Loucy (cell line): ENCODE measurements at regions not wholly inside any gene's neighbourhood (a gene's known extent, or its start where the extent isn't known, plus 50 kb on each side); places are given as distances from the start of the nearest gene placed in this dataset.

ENCODE experiments used
- H2AFZ ChIP-seq: fragments of 200-600 bp; sonication (generic); 2 replicates; pipeline ENCODE4 v1.6.0; 2016; ENCODE audit warnings: antibody characterized with exemption, mild to moderate bottlenecking, low read length, moderate library complexity
- H3F3A ChIP-seq: fragments of 200-600 bp; 2 replicates; pipeline ENCODE4 v1.6.0; 2016; ENCODE audit warnings: antibody characterized with exemption, low read depth, mild to moderate bottlenecking
- H3K27me3 ChIP-seq: fragments of 200-600 bp; sonication (generic); 2 replicates; pipeline ENCODE4 v1.6.1; 2014; ENCODE audit warnings: low read length, mild to moderate bottlenecking; ENCODE audit not compliant: insufficient read depth, poor library complexity, severe bottlenecking
- H3K36me3 ChIP-seq: fragments of 200-600 bp; sonication (generic); 2 replicates; pipeline ENCODE4 v1.6.1; 2016; ENCODE audit warnings: low read length; ENCODE audit not compliant: insufficient read depth
- H3K4me1 ChIP-seq: fragments of 200-600 bp; sonication (generic); 2 replicates; pipeline ENCODE4 v1.5.1; 2014; ENCODE audit warnings: low read length, mild to moderate bottlenecking; ENCODE audit not compliant: insufficient read depth, poor library complexity, severe bottlenecking
- H3K4me2 ChIP-seq: fragments of 200-600 bp; sonication (generic); 2 replicates; pipeline ENCODE4 v1.6.0; 2014; ENCODE audit warnings: antibody characterized with exemption, low read length, low read depth, mild to moderate bottlenecking; ENCODE audit not compliant: poor library complexity, severe bottlenecking
- H3K4me3 ChIP-seq: fragments of 200-600 bp; sonication (generic); 2 replicates; pipeline ENCODE4 v1.5.1; 2014; ENCODE audit warnings: low read length, mild to moderate bottlenecking, mixed read lengths; ENCODE audit not compliant: poor library complexity, severe bottlenecking
- H3K79me2 ChIP-seq: fragments of 200-600 bp; sonication (generic); 2 replicates; pipeline ENCODE4 v1.6.1; 2014; ENCODE audit warnings: low read length; ENCODE audit not compliant: insufficient read depth
- H3K9ac ChIP-seq: fragments of 200-600 bp; sonication (generic); 2 replicates; pipeline ENCODE4 v1.6.0; 2014; ENCODE audit warnings: mild to moderate bottlenecking, low read depth, low read length, moderate library complexity; ENCODE audit not compliant: poor library complexity, severe bottlenecking
- H3K9me2 ChIP-seq: fragments of 200-600 bp; sonication (generic); replicated peaks from 2 replicates; pipeline ENCODE4 v1.6.1; 2016; ENCODE audit warnings: low read depth, low read length, mixed read lengths
- H3K9me3 ChIP-seq: fragments of 200-600 bp; sonication (generic); 2 replicates; pipeline ENCODE4 v1.6.1; 2014; ENCODE audit warnings: mild to moderate bottlenecking, antibody characterized with exemption, low read length, low read depth; ENCODE audit not compliant: insufficient read depth
- H4K20me1 ChIP-seq: fragments of 200-600 bp; sonication (generic); 2 replicates; pipeline ENCODE4 v1.6.0; 2014; ENCODE audit warnings: antibody characterized with exemption, low read length, mild to moderate bottlenecking; ENCODE audit not compliant: insufficient read depth, poor library complexity, severe bottlenecking
- CTCF ChIP-seq: fragments of 200-600 bp; sonication (generic); conservative IDR thresholded peaks from 2 replicates; pipeline ENCODE4 v1.5.1; 2014; ENCODE audit warnings: mild to moderate bottlenecking, antibody characterized with exemption, low read length
- EZH2phosphoT487 ChIP-seq: fragments of 200-600 bp; IDR thresholded peaks from 2 replicates; pipeline ENCODE4 v1.6.1; 2018; ENCODE audit warnings: antibody characterized with exemption, mild to moderate bottlenecking, moderate library complexity, borderline replicate concordance

GRCh38 chr11:96713301-96713700 lies 323.5 kb downstream of the JRKL start:
- Histone ChIP-seq H3K4me3 (no peak overlapping the region), H3K9me2 (no peaks in the 10 kb centered on the region), H3K9ac (no peak overlapping the region), H3K4me1 (no peaks in the 10 kb centered on the region), H4K20me1 (no peaks in the 10 kb centered on the region), H2AFZ (no peak overlapping the region), H3K9me3 (no peaks in the 10 kb centered on the region), H3K36me3 (no peaks in the 10 kb centered on the region), H3K27me3 (no peaks in the 10 kb centered on the region), H3F3A (no peaks in the 10 kb centered on the region), H3K79me2 (no peaks in the 10 kb centered on the region), H3K4me2 (no peak overlapping the region)
- TF ChIP-seq CTCF (no peak), EZH2phosphoT487 (no peak)

DNA sequence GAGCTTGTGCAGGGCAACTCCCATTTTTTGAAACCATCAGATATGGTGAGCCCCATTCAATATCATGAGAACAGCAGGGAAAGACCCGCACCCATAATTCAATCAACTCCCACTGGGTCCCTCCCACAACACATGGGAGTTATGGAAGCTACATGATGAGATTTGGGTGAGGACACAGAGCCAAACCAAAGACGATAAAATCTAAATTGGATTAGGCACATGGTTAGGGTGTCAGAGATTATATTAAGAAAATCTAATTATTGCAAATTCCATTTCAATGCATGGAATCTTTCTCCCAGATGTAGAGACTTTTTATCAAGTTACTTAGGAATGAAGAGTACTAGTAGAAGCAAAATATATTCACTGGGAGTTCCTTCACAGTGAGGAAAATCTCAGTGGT lies 324.9 kb downstream of the JRKL start:
- Histone ChIP-seq H3K79me2 (no peaks in the 10 kb centered on the region), H4K20me1 (no peaks in the 10 kb centered on the region), H3K9ac (no peak overlapping the region), H2AFZ (no peak overlapping the region), H3K4me1 (no peaks in the 10 kb centered on the region), H3K4me2 (no peak overlapping the region), H3K27me3 (no peaks in the 10 kb centered on the region), H3K9me2 (no peaks in the 10 kb centered on the region), H3K9me3 (no peaks in the 10 kb centered on the region), H3F3A (no peaks in the 10 kb centered on the region), H3K36me3 (no peaks in the 10 kb centered on the region), H3K4me3 (no peak overlapping the region)
- no peak for TF ChIP-seq EZH2phosphoT487
- TF ChIP-seq CTCF: no peak

GRCh38 chr11:96715208-96715607 lies 325.4 kb downstream of the JRKL start:
- Histone ChIP-seq H3K36me3 (no peaks in the 10 kb centered on the region), H4K20me1 (no peaks in the 10 kb centered on the region), H3K9ac (no peak overlapping the region), H2AFZ (no peak overlapping the region), H3K4me2 (no peak overlapping the region), H3K9me3 (no peaks in the 10 kb centered on the region), H3K79me2 (no peaks in the 10 kb centered on the region), H3F3A (no peaks in the 10 kb centered on the region), H3K27me3 (no peaks in the 10 kb centered on the region), H3K4me1 (no peaks in the 10 kb centered on the region), H3K4me3 (no peak overlapping the region), H3K9me2 (no peaks in the 10 kb centered on the region)
- TF ChIP-seq EZH2phosphoT487 (no peak), CTCF (no peak)
